WERI-Rb-1 (cell line): ENCODE measurements at regions not wholly inside any gene's neighbourhood (a gene's known extent, or its start where the extent isn't known, plus 50 kb on each side); places are given as distances from the start of the nearest gene placed in this dataset.

Experiments used
- DNase-seq: peaks from one replicate; pipeline ENCODE4 v3.0.0-alpha.2; 2020
- H3K27ac ChIP-seq: fragments of 250-450 bp; sonication (Bioruptor Pico); 2 replicates; pipeline ENCODE4 v1.5.1; 2020; ENCODE audit warnings: mild to moderate bottlenecking, moderate library complexity
- H3K27me3 ChIP-seq: fragments of 250-450 bp; sonication (Bioruptor Pico); 2 replicates; pipeline ENCODE4 v1.5.1; 2021; ENCODE audit warnings: mild to moderate bottlenecking, low read depth, moderate library complexity; ENCODE audit not compliant: insufficient read depth, severe bottlenecking
- H3K36me3 ChIP-seq: fragments of 250-450 bp; sonication (Bioruptor Pico); 2 replicates; pipeline ENCODE4 v1.5.1; 2020; ENCODE audit warnings: mild to moderate bottlenecking, moderate library complexity
- H3K4me3 ChIP-seq: 2 replicates; pipeline ENCODE4 v1.5.1; 2011; ENCODE audit warnings: low read depth, mild to moderate bottlenecking, control low read depth, low read length
- H3K9me3 ChIP-seq: fragments of 250-450 bp; sonication (Bioruptor Pico); 2 replicates; pipeline ENCODE4 v1.5.1; 2021; ENCODE audit warnings: mild to moderate bottlenecking, moderate library complexity; ENCODE audit not compliant: severe bottlenecking
- TF ChIP-seq, protein P1 (sequence below): IDR thresholded peaks from 2 replicates; pipeline ENCODE4 v1.5.1; 2011; ENCODE audit warnings: low read depth, mild to moderate bottlenecking, control low read depth, inconsistent platforms, low read length

- no peak overlapping the region for H3K27ac ChIP-seq
- no peak for DNase-seq
- peaks cover 40% of the 10 kb centered on the region for H3K27me3 ChIP-seq
- no peaks in the 10 kb centered on the region for H3K9me3 ChIP-seq
- TF ChIP-seq, protein P1, sequence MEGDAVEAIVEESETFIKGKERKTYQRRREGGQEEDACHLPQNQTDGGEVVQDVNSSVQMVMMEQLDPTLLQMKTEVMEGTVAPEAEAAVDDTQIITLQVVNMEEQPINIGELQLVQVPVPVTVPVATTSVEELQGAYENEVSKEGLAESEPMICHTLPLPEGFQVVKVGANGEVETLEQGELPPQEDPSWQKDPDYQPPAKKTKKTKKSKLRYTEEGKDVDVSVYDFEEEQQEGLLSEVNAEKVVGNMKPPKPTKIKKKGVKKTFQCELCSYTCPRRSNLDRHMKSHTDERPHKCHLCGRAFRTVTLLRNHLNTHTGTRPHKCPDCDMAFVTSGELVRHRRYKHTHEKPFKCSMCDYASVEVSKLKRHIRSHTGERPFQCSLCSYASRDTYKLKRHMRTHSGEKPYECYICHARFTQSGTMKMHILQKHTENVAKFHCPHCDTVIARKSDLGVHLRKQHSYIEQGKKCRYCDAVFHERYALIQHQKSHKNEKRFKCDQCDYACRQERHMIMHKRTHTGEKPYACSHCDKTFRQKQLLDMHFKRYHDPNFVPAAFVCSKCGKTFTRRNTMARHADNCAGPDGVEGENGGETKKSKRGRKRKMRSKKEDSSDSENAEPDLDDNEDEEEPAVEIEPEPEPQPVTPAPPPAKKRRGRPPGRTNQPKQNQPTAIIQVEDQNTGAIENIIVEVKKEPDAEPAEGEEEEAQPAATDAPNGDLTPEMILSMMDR = no peak
- no peak overlapping the region for H3K4me3 ChIP-seq
- H3K36me3 ChIP-seq = no peaks in the 10 kb centered on the region
Measured at GRCh38 chr9:86470326-86470725, 116.1 kb upstream of the TUT7 start.

GRCh38 chr9:86469476-86470250 is 115.5 kb upstream of the TUT7 start:
- DNase-seq = no peak

DNA sequence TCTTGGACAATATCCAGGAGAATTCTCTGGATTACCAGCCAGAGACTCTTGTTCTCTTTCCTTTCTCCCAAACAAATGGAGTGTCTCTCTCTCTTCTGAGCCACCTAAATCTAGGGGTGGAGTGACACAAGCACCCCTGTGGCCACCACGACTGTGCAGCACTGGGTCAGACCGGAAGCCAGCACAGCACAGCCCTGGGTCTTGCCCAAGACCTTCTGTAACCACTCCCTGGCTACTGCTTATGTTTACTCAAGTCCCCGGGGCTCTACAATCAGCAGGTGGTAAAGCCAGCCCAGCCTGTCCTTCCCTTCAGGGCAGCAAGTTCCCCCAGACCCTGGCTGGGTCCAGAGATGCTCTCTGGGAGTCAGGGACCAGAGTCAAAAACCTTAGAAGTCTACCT is 110.0 kb upstream of the TUT7 start:
- DNase-seq = no peak
- Histone ChIP-seq H3K9me3 (no peaks in the 10 kb centered on the region), H3K27me3 (peaks cover 24% of the 10 kb centered on the region), H3K27ac (no peak overlapping the region), H3K4me3 (no peak overlapping the region), H3K36me3 (no peaks in the 10 kb centered on the region)
- TF ChIP-seq, protein P1 = no peak

More at GRCh38 chr9:86469476-86470250, 115.5 kb upstream of the TUT7 start:
- Histone ChIP-seq H3K27me3 (peaks cover 40% of the 10 kb centered on the region), H3K36me3 (no peaks in the 10 kb centered on the region), H3K27ac (no peak overlapping the region), H3K9me3 (no peaks in the 10 kb centered on the region), H3K4me3 (no peak overlapping the region)
- TF ChIP-seq, protein P1 = no peak

- Histone ChIP-seq H3K9me3 (no peaks in the 10 kb centered on the region), H3K27me3 (peaks cover 29% of the 10 kb centered on the region), H3K36me3 (no peaks in the 10 kb centered on the region), H3K4me3 (no peak overlapping the region), H3K27ac (no peak overlapping the region)
- TF ChIP-seq, protein P1 = no peak
- DNase-seq = no peak
Measured at GRCh38 chr9:86460216-86461002, 106.2 kb upstream of the TUT7 start.

DNA sequence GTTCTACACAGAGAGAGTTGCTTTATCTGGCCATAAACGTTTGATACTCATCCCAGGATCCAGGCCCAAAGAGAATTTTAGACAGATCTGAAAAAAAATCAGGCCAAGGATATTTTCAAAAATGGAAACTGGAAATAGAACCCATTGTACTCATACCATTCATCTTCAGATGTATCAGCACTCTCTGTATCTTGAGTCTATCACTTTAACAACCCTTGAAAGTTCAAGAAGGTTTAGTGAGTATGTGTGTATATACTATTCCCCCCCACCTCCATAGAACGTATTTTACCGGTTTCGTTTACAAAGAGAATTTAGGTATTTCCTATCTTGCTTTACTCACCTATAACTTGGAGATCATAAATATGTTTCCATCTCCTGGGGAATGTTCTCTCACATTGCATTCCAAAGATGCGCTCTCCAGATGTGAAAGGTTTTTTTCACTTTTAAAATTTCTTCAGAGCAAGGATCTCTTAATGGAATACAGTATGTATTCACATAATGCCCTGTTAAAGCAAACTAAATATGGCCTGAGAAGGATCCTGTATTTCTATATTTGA is 105.5 kb upstream of the TUT7 start:
- Histone ChIP-seq H3K9me3 (no peaks in the 10 kb centered on the region), H3K4me3 (no peak overlapping the region), H3K27me3 (peaks cover 36% of the 10 kb centered on the region), H3K27ac (no peak overlapping the region), H3K36me3 (no peaks in the 10 kb centered on the region)
- TF ChIP-seq, protein P1 = no peak
- DNase-seq = no peak
